WTC11 (cell line): ENCODE measurements at regions not wholly inside any gene's neighbourhood (a gene's known extent, or its start where the extent isn't known, plus 50 kb on each side); places are given as distances from the start of the nearest gene placed in this dataset.

Experiments
- HMGA2 ChIP-seq: fragments of 250-450 bp; sonication (Bioruptor Pico); IDR thresholded peaks from 2 replicates; pipeline ENCODE4 v1.4.0; 2021; ENCODE audit warnings: mild to moderate bottlenecking, moderate library complexity
- TCF7 ChIP-seq: sonication (generic); formaldehyde crosslinking; IDR thresholded peaks from 2 replicates; pipeline ENCODE4 v1.8.0; 2022; ENCODE audit warnings: mild to moderate bottlenecking, low read depth, missing genetic modification reagents, moderate library complexity
- TF ChIP-seq, protein P1 (sequence below): sonication (generic); formaldehyde crosslinking; IDR thresholded peaks from 2 replicates; pipeline ENCODE4 v1.8.0; 2022; ENCODE audit warnings: mild to moderate bottlenecking, missing genetic modification reagents
- TF ChIP-seq, protein P2 (sequence below): fragments of 200-600 bp; IDR thresholded peaks from 2 replicates; pipeline ENCODE4 v1.8.0; 2022; ENCODE audit warnings: antibody characterized with exemption
- TF ChIP-seq, protein P3 (sequence below): fragments of 250-450 bp; sonication (Bioruptor Pico); IDR thresholded peaks from 2 replicates; pipeline ENCODE4 v2.1.2; 2022; ENCODE audit warnings: mild to moderate bottlenecking, moderate library complexity

DNA sequence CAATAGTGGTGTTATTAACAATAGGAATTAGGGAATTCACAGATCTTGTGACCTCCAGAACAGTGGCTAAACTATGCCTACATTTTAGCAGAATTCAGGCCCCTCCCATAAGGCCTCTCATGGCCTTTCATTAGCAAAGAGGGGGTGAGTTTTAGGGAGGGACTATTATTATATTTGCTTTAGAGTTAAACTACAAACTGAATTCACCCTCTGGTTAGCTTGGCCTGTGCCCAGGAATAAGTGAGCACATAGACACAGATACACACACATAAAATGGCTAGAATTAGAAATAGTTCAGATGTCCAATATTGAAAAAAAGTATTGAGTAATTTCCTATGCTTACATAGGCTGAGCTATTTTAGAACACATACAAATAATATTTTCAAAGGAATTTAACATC is 818.8 kb upstream of the COBL start:
- TF ChIP-seq, protein P1, sequence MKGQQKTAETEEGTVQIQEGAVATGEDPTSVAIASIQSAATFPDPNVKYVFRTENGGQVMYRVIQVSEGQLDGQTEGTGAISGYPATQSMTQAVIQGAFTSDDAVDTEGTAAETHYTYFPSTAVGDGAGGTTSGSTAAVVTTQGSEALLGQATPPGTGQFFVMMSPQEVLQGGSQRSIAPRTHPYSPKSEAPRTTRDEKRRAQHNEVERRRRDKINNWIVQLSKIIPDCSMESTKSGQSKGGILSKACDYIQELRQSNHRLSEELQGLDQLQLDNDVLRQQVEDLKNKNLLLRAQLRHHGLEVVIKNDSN (CRISPR knock-in tag), result no peak
- TF ChIP-seq, protein P2, sequence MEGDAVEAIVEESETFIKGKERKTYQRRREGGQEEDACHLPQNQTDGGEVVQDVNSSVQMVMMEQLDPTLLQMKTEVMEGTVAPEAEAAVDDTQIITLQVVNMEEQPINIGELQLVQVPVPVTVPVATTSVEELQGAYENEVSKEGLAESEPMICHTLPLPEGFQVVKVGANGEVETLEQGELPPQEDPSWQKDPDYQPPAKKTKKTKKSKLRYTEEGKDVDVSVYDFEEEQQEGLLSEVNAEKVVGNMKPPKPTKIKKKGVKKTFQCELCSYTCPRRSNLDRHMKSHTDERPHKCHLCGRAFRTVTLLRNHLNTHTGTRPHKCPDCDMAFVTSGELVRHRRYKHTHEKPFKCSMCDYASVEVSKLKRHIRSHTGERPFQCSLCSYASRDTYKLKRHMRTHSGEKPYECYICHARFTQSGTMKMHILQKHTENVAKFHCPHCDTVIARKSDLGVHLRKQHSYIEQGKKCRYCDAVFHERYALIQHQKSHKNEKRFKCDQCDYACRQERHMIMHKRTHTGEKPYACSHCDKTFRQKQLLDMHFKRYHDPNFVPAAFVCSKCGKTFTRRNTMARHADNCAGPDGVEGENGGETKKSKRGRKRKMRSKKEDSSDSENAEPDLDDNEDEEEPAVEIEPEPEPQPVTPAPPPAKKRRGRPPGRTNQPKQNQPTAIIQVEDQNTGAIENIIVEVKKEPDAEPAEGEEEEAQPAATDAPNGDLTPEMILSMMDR, result no peak
- TF ChIP-seq HMGA2 (CRISPR knock-in tag), result no peak
- TF ChIP-seq, protein P3, sequence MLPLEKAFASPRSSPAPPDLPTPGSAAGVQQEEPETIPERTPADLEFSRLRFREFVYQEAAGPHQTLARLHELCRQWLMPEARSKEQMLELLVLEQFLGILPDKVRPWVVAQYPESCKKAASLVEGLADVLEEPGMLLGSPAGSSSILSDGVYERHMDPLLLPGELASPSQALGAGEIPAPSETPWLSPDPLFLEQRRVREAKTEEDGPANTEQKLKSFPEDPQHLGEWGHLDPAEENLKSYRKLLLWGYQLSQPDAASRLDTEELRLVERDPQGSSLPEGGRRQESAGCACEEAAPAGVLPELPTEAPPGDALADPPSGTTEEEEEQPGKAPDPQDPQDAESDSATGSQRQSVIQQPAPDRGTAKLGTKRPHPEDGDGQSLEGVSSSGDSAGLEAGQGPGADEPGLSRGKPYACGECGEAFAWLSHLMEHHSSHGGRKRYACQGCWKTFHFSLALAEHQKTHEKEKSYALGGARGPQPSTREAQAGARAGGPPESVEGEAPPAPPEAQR (CRISPR knock-in tag), result no peak
- TF ChIP-seq TCF7 (CRISPR knock-in tag), result no peak
